HEK293 (cell line): ENCODE measurements at regions not wholly inside any gene's neighbourhood (a gene's known extent, or its start where the extent isn't known, plus 50 kb on each side); places are given as distances from the start of the nearest gene placed in this dataset.
A peak's percentile ranks its signal among the peaks of the same experiment; 100 is the strongest.

Experiments
- CTCF ChIA-PET: fragments of 350-600 bp; formaldehyde crosslinking; extraction: SDS; loops from one replicate; lab custom pipeline; 2021; ENCODE audit warnings: antibody characterized with exemption; lab: Yijun Ruan, JAX
- POLR2A ChIA-PET: fragments of 300-600 bp; formaldehyde crosslinking; extraction: SDS; loops from one replicate; lab custom pipeline; 2020; ENCODE audit warnings: antibody characterized with exemption, inconsistent platforms; lab: Yijun Ruan, JAX
- H3K27ac ChIP-seq: fragments of 200-500 bp; sonication (Bioruptor generic); 2 replicates; pipeline ENCODE4 v1.5.1; 2014; ENCODE audit warnings: low read depth, low read length, control low read depth, inconsistent platforms; ENCODE audit errors: extremely low read depth
- H3K36me3 ChIP-seq, 2 experiments: fragments of 200-500 bp in 1 of 2; sonication (Bioruptor generic) in 1 of 2; 1 replicate in 1 of 2; 2 replicates in 1 of 2; pipeline ENCODE4 v1.5.1; 2014 to 2017; ENCODE audit warnings: inconsistent platforms in 2 of 2, low read length in 2 of 2; ENCODE audit not compliant: control insufficient read depth in 2 of 2, insufficient read depth in 1 of 2
- H3K4me1 ChIP-seq: fragments of 200-500 bp; sonication (Bioruptor generic); 2 replicates; pipeline ENCODE4 v1.5.1; 2014; ENCODE audit warnings: mild to moderate bottlenecking, low read length, inconsistent platforms; ENCODE audit not compliant: control insufficient read depth, insufficient read depth
- H3K4me3 ChIP-seq: 2 replicates; pipeline ENCODE4 v1.5.1; 2011; ENCODE audit warnings: low read depth, mild to moderate bottlenecking, control low read depth, low read length, moderate library complexity
- H3K9me3 ChIP-seq: fragments of 200-500 bp; sonication (Bioruptor generic); 2 replicates; pipeline ENCODE4 v1.5.1; 2014; ENCODE audit warnings: low read depth, low read length, inconsistent platforms; ENCODE audit not compliant: control insufficient read depth, insufficient read depth
- GLIS1 ChIP-seq: fragments of 450-650 bp; formaldehyde crosslinking; IDR thresholded peaks from 2 replicates; pipeline ENCODE4 v1.5.1; 2016; ENCODE audit warnings: missing biosample characterization, missing genetic modification characterization
- SETDB1 ChIP-seq: IDR thresholded peaks from one replicate; pipeline ENCODE4 v1.6.1; 2017; ENCODE audit warnings: mild to moderate bottlenecking, low read length, moderate library complexity, mixed read lengths; ENCODE audit not compliant: insufficient read length
- TRIM28 ChIP-seq: IDR thresholded peaks from 2 replicates; pipeline ENCODE4 v1.6.1; 2011; ENCODE audit warnings: low read length, control low read depth, borderline replicate concordance
- ZNF16 ChIP-seq: fragments of 450-650 bp; formaldehyde crosslinking; IDR thresholded peaks from 2 replicates; pipeline ENCODE4 v1.5.1; 2016; ENCODE audit warnings: low read depth, missing biosample characterization, missing genetic modification characterization
- ZNF311 ChIP-seq: fragments of 450-650 bp; formaldehyde crosslinking; IDR thresholded peaks from 2 replicates; pipeline ENCODE4 v1.5.1; 2017; ENCODE audit warnings: missing biosample characterization, missing genetic modification characterization, borderline replicate concordance
- ZNF530 ChIP-seq: fragments of 450-650 bp; formaldehyde crosslinking; IDR thresholded peaks from 2 replicates; pipeline ENCODE4 v1.5.1; 2016; ENCODE audit warnings: low read depth, missing biosample characterization, missing genetic modification characterization
- ZNF558 ChIP-seq: fragments of 450-650 bp; formaldehyde crosslinking; IDR thresholded peaks from 2 replicates; pipeline ENCODE4 v1.5.1; 2016; ENCODE audit warnings: missing biosample characterization, missing genetic modification characterization
- ZNF791 ChIP-seq: fragments of 450-650 bp; formaldehyde crosslinking; IDR thresholded peaks from 2 replicates; pipeline ENCODE4 v1.5.1; 2016; ENCODE audit warnings: missing biosample characterization, missing genetic modification characterization
- TF ChIP-seq, protein P1 (sequence below): fragments of 450-650 bp; formaldehyde crosslinking; IDR thresholded peaks from 2 replicates; pipeline ENCODE4 v1.5.1; 2016; ENCODE audit warnings: missing biosample characterization, missing genetic modification characterization
- TF ChIP-seq, protein P2 (sequence below): fragments of 450-650 bp; formaldehyde crosslinking; IDR thresholded peaks from 2 replicates; pipeline ENCODE4 v1.5.1; 2017; ENCODE audit warnings: missing biosample characterization, missing genetic modification characterization
- TF ChIP-seq, protein P3 (sequence below): sonication (generic); formaldehyde crosslinking; IDR thresholded peaks from 2 replicates; pipeline ENCODE4 v1.8.1; 2022; ENCODE audit warnings: mild to moderate bottlenecking, moderate library complexity, missing genetic modification reagents
- TF ChIP-seq, protein P4 (sequence below): fragments of 450-650 bp; formaldehyde crosslinking; IDR thresholded peaks from 2 replicates; pipeline ENCODE4 v1.5.1; 2016; ENCODE audit warnings: missing biosample characterization, missing genetic modification characterization
- TF ChIP-seq, protein P5 (sequence below): fragments of 450-650 bp; formaldehyde crosslinking; IDR thresholded peaks from 2 replicates; pipeline ENCODE4 v1.5.1; 2016; ENCODE audit warnings: missing biosample characterization, missing genetic modification characterization
- TF ChIP-seq, protein P6 (sequence below): fragments of 450-650 bp; formaldehyde crosslinking; IDR thresholded peaks from 2 replicates; pipeline ENCODE4 v1.5.1; 2016; ENCODE audit warnings: missing biosample characterization, missing genetic modification characterization

DNA sequence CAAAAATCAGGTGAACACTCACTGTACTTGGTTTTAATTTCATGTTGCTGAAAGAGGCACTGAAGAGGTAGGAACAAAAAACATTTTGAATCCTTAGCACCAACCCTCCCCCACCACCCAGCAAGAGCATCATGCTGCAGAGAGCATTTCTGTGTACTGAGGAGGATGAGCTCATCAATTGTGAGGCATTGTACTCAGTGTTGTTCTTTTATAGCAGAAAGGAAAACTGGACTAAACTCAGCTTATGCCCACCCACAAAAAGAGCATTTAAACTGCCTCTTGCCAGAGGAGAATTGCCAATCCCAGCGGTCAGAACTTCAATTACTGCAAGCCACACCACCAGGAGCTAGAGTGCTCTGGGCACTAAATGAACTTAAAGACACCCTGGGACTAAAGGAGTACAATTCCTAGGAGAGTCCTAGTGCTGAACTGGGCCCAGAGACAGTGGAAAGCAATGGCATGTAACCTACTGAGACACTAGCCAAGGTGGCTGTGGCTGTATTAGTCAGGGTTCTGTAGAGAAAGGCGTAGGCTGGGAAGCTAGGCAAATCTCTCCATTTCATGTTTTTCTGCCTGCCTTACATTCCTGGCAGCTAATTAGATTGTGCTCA lies 280.7 kb upstream of the KLHL4 start:
- Histone ChIP-seq H3K9me3 (no peaks in the 10 kb centered on the region; the same call in 1 of the 2 replicates), H3K27ac (no peak overlapping the region), H3K4me3 (no peak overlapping the region), H3K36me3 (no peaks in the 10 kb centered on the region), H3K4me1 (no peaks in the 10 kb centered on the region)
- POLR2A ChIA-PET, result no interaction called here
- no peak for TF ChIP-seq ZNF530 (tag by site-specific recombination)
- TF ChIP-seq, protein P1, sequence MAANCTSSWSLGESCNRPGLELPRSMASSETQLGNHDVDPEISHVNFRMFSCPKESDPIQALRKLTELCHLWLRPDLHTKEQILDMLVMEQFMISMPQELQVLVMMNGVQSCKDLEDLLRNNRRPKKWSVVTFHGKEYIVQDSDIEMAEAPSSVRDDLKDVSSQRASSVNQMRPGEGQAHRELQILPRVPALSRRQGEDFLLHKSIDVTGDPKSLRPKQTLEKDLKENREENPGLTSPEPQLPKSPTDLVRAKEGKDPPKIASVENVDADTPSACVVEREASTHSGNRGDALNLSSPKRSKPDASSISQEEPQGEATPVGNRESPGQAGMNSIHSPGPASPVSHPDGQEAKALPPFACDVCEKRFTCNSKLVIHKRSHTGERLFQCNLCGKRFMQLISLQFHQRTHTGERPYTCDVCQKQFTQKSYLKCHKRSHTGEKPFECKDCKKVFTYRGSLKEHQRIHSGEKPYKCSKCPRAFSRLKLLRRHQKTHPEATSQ (tag by site-specific recombination), result no peak
- TF ChIP-seq, protein P2, sequence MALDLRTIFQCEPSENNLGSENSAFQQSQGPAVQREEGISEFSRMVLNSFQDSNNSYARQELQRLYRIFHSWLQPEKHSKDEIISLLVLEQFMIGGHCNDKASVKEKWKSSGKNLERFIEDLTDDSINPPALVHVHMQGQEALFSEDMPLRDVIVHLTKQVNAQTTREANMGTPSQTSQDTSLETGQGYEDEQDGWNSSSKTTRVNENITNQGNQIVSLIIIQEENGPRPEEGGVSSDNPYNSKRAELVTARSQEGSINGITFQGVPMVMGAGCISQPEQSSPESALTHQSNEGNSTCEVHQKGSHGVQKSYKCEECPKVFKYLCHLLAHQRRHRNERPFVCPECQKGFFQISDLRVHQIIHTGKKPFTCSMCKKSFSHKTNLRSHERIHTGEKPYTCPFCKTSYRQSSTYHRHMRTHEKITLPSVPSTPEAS (tag by site-specific recombination), result no peak
- no peak for TF ChIP-seq ZNF311 (tag by site-specific recombination)
- TF ChIP-seq GLIS1 (tag by site-specific recombination), result no peak
- TF ChIP-seq ZNF16, result no peak
- no peak for TF ChIP-seq ZNF791 (tag by site-specific recombination)
- TF ChIP-seq, protein P3, sequence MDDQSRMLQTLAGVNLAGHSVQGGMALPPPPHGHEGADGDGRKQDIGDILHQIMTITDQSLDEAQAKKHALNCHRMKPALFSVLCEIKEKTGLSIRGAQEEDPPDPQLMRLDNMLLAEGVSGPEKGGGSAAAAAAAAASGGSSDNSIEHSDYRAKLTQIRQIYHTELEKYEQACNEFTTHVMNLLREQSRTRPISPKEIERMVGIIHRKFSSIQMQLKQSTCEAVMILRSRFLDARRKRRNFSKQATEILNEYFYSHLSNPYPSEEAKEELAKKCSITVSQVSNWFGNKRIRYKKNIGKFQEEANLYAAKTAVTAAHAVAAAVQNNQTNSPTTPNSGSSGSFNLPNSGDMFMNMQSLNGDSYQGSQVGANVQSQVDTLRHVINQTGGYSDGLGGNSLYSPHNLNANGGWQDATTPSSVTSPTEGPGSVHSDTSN (CRISPR knock-in tag), result no peak
- TF ChIP-seq TRIM28, result no peak
- TF ChIP-seq ZNF558 (tag by site-specific recombination), result no peak
- TF ChIP-seq, protein P4, sequence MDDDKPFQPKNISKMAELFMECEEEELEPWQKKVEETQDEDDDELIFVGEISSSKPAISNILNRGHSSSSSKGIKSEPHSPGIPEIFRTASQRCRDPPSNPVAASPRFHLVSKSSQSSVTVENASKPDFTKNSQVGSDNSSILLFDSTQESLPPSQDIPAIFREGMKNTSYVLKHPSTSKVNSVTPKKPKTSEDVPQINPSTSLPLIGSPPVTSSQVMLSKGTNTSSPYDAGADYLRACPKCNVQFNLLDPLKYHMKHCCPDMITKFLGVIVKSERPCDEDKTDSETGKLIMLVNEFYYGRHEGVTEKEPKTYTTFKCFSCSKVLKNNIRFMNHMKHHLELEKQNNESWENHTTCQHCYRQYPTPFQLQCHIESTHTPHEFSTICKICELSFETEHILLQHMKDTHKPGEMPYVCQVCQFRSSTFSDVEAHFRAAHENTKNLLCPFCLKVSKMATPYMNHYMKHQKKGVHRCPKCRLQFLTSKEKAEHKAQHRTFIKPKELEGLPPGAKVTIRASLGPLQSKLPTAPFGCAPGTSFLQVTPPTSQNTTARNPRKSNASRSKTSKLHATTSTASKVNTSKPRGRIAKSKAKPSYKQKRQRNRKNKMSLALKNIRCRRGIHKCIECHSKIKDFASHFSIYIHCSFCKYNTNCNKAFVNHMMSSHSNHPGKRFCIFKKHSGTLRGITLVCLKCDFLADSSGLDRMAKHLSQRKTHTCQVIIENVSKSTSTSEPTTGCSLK (tag by site-specific recombination), result no peak
- CTCF ChIA-PET, result no interaction called here

DNA sequence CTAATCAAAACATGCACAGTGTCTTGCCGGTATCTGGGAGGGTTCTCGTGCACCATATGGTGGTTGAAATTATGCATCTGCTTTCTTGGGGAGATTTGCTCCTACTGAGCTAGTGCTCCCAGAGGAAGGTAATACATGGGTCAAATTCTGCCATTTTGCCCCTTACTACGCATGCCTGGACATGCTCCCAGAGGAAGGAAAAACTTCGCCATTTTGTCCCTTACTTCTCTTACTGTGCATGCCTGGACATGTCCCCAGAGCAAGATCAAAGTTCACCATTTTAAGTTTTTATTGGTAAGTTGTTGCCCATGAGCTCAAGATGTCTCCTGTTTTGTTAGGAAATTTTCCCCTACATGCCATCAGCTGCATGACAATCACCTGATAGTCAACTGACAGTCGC lies 252.1 kb upstream of the KLHL4 start:
- no peak overlapping the region for H3K27ac ChIP-seq
- no peaks in the 10 kb centered on the region for H3K36me3 ChIP-seq
- H3K4me1 ChIP-seq, result no peaks in the 10 kb centered on the region
- H3K9me3 ChIP-seq, result no peaks in the 10 kb centered on the region; the same call in 1 of the 2 replicates
- TF ChIP-seq SETDB1, result peak; percentile 32
- TF ChIP-seq, protein P5, sequence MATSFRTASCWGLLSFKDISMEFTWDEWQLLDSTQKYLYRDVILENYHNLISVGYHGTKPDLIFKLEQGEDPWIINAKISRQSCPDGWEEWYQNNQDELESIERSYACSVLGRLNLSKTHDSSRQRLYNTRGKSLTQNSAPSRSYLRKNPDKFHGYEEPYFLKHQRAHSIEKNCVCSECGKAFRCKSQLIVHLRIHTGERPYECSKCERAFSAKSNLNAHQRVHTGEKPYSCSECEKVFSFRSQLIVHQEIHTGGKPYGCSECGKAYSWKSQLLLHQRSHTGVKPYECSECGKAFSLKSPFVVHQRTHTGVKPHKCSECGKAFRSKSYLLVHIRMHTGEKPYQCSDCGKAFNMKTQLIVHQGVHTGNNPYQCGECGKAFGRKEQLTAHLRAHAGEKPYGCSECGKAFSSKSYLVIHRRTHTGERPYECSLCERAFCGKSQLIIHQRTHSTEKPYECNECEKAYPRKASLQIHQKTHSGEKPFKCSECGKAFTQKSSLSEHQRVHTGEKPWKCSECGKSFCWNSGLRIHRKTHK, result no peak
- TF ChIP-seq, protein P6, sequence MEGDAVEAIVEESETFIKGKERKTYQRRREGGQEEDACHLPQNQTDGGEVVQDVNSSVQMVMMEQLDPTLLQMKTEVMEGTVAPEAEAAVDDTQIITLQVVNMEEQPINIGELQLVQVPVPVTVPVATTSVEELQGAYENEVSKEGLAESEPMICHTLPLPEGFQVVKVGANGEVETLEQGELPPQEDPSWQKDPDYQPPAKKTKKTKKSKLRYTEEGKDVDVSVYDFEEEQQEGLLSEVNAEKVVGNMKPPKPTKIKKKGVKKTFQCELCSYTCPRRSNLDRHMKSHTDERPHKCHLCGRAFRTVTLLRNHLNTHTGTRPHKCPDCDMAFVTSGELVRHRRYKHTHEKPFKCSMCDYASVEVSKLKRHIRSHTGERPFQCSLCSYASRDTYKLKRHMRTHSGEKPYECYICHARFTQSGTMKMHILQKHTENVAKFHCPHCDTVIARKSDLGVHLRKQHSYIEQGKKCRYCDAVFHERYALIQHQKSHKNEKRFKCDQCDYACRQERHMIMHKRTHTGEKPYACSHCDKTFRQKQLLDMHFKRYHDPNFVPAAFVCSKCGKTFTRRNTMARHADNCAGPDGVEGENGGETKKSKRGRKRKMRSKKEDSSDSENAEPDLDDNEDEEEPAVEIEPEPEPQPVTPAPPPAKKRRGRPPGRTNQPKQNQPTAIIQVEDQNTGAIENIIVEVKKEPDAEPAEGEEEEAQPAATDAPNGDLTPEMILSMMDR (tag by site-specific recombination), result no peak
- TF ChIP-seq, all 188 proteins: peak for 1
- ChIA-PET CTCF (interaction anchor here (1.0 kb wide), 1 partner anchor 34 kb away, joined by 4 read pairs; no protein-coding TSS in a partner anchor), POLR2A (no interaction called here)
- no peak overlapping the region for H3K4me3 ChIP-seq
